ENCODE measurements at regions not wholly inside any gene's neighbourhood (a gene's known extent, or its start where the extent isn't known, plus 50 kb on each side); places are given as distances from the start of the nearest gene placed in this dataset.

GRCh38 chr7:52320610-52321009, 714.8 kb upstream of the POM121L12 start:
- H3K27me3 Mint-ChIP-seq = no peaks in the 10 kb centered on the region
- no peaks in the 10 kb centered on the region for H3K27me3 ChIP-seq (ENCODE audit: control insufficient read depth in 2 of 2, insufficient read depth in 2 of 2, low read length in 2 of 2)
- CTCF ChIA-PET = no interaction called here
- ATAC-seq = no peak
- intact Hi-C loops (cut with micrococcal nuclease) = no loop called here
- H3K9me3 ChIP-seq (ENCODE audit: control insufficient read depth in 2 of 3, low read length in 3 of 3) = peaks cover 0 to 12% (median 0%) of the 10 kb centered on the region in 3 experiments
- peaks cover 3 to 38% (median 10%) of the 10 kb centered on the region in 11 donors for H3K9me3 Mint-ChIP-seq
- H3K4me3 Mint-ChIP-seq = no peak overlapping the region
- no peak overlapping the region for H3K27ac Mint-ChIP-seq
- H3K4me1 Mint-ChIP-seq = no peaks in the 10 kb centered on the region
- no peak overlapping the region for H3K4me3 ChIP-seq (ENCODE audit: low read length)
- POLR2A ChIA-PET = no interaction called here
- H3K4me1 ChIP-seq (ENCODE audit: control insufficient read depth in 2 of 2, insufficient read depth in 2 of 2, low read length in 2 of 2) = no peaks in the 10 kb centered on the region
- H3K36me3 ChIP-seq (ENCODE audit: control insufficient read depth in 2 of 3, insufficient read depth in 3 of 3, low read length in 3 of 3) = no peaks in the 10 kb centered on the region
- H3K36me3 Mint-ChIP-seq = peaks cover 0 to 4% (median 0%) of the 10 kb centered on the region in 5 donors
- no peak overlapping the region for H3K27ac ChIP-seq (ENCODE audit: low read depth, low read length)
- no peak for DNase-seq

GRCh38 chr7:52317921-52318320, 717.5 kb upstream of the POM121L12 start:
- H3K36me3 ChIP-seq (ENCODE audit: control insufficient read depth in 2 of 3, insufficient read depth in 3 of 3, low read length in 3 of 3) = no peaks in the 10 kb centered on the region
- no peak overlapping the region for H3K27ac Mint-ChIP-seq
- ChIA-PET POLR2A (no interaction called here), CTCF (no interaction called here)
- no peaks in the 10 kb centered on the region for H3K4me1 ChIP-seq (ENCODE audit: control insufficient read depth in 2 of 2, insufficient read depth in 2 of 2, low read length in 2 of 2)
- ATAC-seq (no peak), DNase-seq (no peak)
- H3K9me3 ChIP-seq (ENCODE audit: control insufficient read depth in 2 of 3, low read length in 3 of 3) = peaks cover 0 to 12% (median 0%) of the 10 kb centered on the region in 3 experiments
- H3K27ac ChIP-seq (ENCODE audit: low read depth, low read length) = no peak overlapping the region
- no peaks in the 10 kb centered on the region for H3K27me3 Mint-ChIP-seq
- no peak overlapping the region for H3K4me3 Mint-ChIP-seq
- no peak overlapping the region for H3K4me3 ChIP-seq (ENCODE audit: low read length)
- H3K36me3 Mint-ChIP-seq = no peaks in the 10 kb centered on the region
- H3K4me1 Mint-ChIP-seq = no peaks in the 10 kb centered on the region
- H3K27me3 ChIP-seq (ENCODE audit: control insufficient read depth in 2 of 2, insufficient read depth in 2 of 2, low read length in 2 of 2) = no peaks in the 10 kb centered on the region
- intact Hi-C loops (cut with micrococcal nuclease) = no loop called here
- H3K9me3 Mint-ChIP-seq = peaks cover 0 to 28% (median 9%) of the 10 kb centered on the region in 11 donors

DNA sequence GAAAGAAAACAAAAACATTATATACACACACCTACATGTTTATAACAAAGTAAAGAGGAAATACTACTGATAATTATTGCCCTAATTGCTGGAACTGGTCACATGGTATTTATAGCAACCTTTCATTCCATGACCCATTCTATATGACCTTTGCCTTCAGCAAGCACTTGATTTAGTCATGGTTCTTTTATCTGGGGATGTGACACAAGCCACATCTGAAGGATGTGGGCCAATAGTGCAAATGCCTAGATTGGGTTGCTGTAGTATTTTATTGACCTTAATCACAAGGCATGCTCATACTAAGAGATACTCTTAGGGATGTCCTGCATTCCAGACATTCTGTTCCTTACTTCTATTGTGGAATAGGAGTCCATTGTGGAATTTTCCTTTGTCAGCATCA, 723.5 kb upstream of the POM121L12 start:
- Histone ChIP-seq H3K9me3 (ENCODE audit: control insufficient read depth in 2 of 3, low read length in 3 of 3) (no peaks in the 10 kb centered on the region), H3K4me3 (ENCODE audit: low read length) (no peak overlapping the region), H3K27me3 (ENCODE audit: control insufficient read depth in 2 of 2, insufficient read depth in 2 of 2, low read length in 2 of 2) (no peaks in the 10 kb centered on the region), H3K4me1 (ENCODE audit: control insufficient read depth in 2 of 2, insufficient read depth in 2 of 2, low read length in 2 of 2) (no peaks in the 10 kb centered on the region), H3K36me3 (ENCODE audit: control insufficient read depth in 2 of 3, insufficient read depth in 3 of 3, low read length in 3 of 3) (no peaks in the 10 kb centered on the region), H3K27ac (ENCODE audit: low read depth, low read length) (no peak overlapping the region)
- intact Hi-C loops (cut with micrococcal nuclease) = no loop called here
- CTCF ChIA-PET = no interaction called here
- Mint-ChIP-seq H3K27me3 (no peaks in the 10 kb centered on the region), H3K27ac (no peak overlapping the region), H3K4me3 (no peak overlapping the region), H3K4me1 (no peaks in the 10 kb centered on the region), H3K9me3 (peaks cover 0 to 16% (median 8%) of the 10 kb centered on the region in 11 donors), H3K36me3 (no peaks in the 10 kb centered on the region)
- ATAC-seq = no peak
- POLR2A ChIA-PET = no interaction called here
- no peak for DNase-seq

GRCh38 chr7:52309631-52310030, 725.8 kb upstream of the POM121L12 start:
- POLR2A ChIA-PET = no interaction called here
- DNase-seq = no peak
- H3K4me3 ChIP-seq (ENCODE audit: low read length) = no peak overlapping the region
- no peak overlapping the region for H3K27ac ChIP-seq (ENCODE audit: low read depth, low read length)
- no peaks in the 10 kb centered on the region for H3K4me1 Mint-ChIP-seq
- H3K9me3 Mint-ChIP-seq = peaks cover 0 to 10% (median 4%) of the 10 kb centered on the region in 11 donors
- H3K27me3 Mint-ChIP-seq = no peaks in the 10 kb centered on the region
- no peaks in the 10 kb centered on the region for H3K27me3 ChIP-seq (ENCODE audit: control insufficient read depth in 2 of 2, insufficient read depth in 2 of 2, low read length in 2 of 2)
- no peaks in the 10 kb centered on the region for H3K36me3 Mint-ChIP-seq
- no peak for ATAC-seq
- CTCF ChIA-PET = no interaction called here
- intact Hi-C loops (cut with micrococcal nuclease) = no loop called here
- no peak overlapping the region for H3K27ac Mint-ChIP-seq
- no peak overlapping the region for H3K4me3 Mint-ChIP-seq
- H3K36me3 ChIP-seq (ENCODE audit: control insufficient read depth in 2 of 3, insufficient read depth in 3 of 3, low read length in 3 of 3) = no peaks in the 10 kb centered on the region
- no peaks in the 10 kb centered on the region for H3K9me3 ChIP-seq (ENCODE audit: control insufficient read depth in 2 of 3, low read length in 3 of 3)
- H3K4me1 ChIP-seq (ENCODE audit: control insufficient read depth in 2 of 2, insufficient read depth in 2 of 2, low read length in 2 of 2) = no peaks in the 10 kb centered on the region

DNA sequence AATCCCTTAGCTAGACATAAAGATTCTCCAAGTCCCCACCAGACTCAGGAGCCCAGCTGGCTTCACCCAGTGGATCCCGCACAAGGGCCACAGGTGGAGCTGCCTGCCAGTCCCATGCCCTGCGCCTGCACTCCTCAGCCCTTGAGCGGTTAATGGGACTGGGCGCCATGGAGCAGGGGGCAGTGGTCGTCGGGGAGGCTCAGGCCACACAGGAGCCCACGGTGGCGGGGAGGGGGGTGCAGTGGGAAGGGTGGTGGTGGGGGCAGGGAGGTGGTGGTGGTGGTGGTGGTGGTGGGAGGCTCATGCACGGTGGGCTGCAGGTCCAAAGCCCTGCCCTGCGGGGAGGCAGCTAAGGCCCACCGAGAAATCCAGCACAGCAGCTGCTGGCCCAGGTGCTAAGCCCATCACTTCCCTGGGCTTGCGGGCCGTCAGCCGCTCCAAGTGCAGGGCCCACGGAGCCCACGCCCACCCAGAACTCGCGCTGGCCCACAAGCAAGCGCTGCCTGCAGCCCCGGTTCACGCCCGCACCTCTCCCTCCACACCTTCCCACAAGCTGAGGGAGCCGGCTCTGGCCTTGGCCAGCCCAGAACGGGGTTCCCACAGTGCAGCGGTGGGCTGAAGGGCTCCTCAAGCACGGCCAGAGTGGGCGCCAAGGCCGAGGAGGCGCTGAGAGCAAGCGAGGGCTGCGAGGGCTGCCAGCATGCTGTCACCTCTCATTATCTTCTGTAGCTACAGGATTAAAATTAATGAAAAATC, 732.5 kb upstream of the POM121L12 start:
- ChIA-PET POLR2A (interaction anchor here (1.4 kb wide), 1 partner anchor 29 kb away, joined by 3 read pairs; no protein-coding TSS in a partner anchor), CTCF (no interaction called here)
- H3K27ac Mint-ChIP-seq = peak overlapping the region in 1 of 9 donors; percentile 69
- no peaks in the 10 kb centered on the region for H3K36me3 ChIP-seq (ENCODE audit: control insufficient read depth in 2 of 3, insufficient read depth in 3 of 3, low read length in 3 of 3)
- H3K4me1 Mint-ChIP-seq = peaks cover 0 to 10% (median 0%) of the 10 kb centered on the region in 7 donors
- H3K9me3 ChIP-seq (ENCODE audit: control insufficient read depth in 2 of 3, low read length in 3 of 3) = no peaks in the 10 kb centered on the region
- no peaks in the 10 kb centered on the region for H3K36me3 Mint-ChIP-seq
- no peaks in the 10 kb centered on the region for H3K4me1 ChIP-seq (ENCODE audit: control insufficient read depth in 2 of 2, insufficient read depth in 2 of 2, low read length in 2 of 2)
- H3K4me3 Mint-ChIP-seq = peak overlapping the region in 1 of 10 donors; percentile 71
- peaks cover 0 to 15% (median 5%) of the 10 kb centered on the region in 11 donors for H3K9me3 Mint-ChIP-seq
- no peaks in the 10 kb centered on the region for H3K27me3 ChIP-seq (ENCODE audit: control insufficient read depth in 2 of 2, insufficient read depth in 2 of 2, low read length in 2 of 2)
- H3K27ac ChIP-seq (ENCODE audit: low read depth, low read length) = no peak overlapping the region
- no peak overlapping the region for H3K4me3 ChIP-seq (ENCODE audit: low read length)
- DNase-seq (no peak), ATAC-seq (no peak)
- intact Hi-C loops (cut with micrococcal nuclease) = loop anchor here in 1 of 2 donors (1.0 kb wide), 1 partner anchor 29 kb away; no protein-coding TSS in a partner anchor
- no peaks in the 10 kb centered on the region for H3K27me3 Mint-ChIP-seq

DNA sequence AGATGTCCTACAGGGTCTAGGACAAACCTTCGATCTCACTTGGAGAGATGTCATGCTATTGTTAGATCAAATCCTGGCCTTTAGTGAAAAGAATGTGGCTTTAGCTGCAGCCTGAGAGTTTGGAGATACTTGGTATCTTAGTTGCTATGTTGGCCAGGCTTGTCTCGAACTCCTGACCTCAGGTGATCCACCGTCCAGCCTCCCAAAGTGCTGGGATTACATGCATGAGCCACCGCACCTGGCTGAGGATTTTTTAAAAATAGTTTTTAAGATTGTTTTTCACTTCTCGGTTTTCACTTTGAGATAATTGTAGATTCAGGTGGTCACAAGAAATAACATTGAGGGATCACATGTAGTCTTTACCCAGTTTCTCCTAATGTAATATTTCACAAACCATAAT, 738.3 kb upstream of the POM121L12 start:
- CTCF ChIA-PET = no interaction called here
- no peaks in the 10 kb centered on the region for H3K27me3 ChIP-seq (ENCODE audit: control insufficient read depth in 2 of 2, insufficient read depth in 2 of 2, low read length in 2 of 2)
- Mint-ChIP-seq H3K4me1 (peaks cover 0 to 6% (median 0%) of the 10 kb centered on the region in 7 donors), H3K4me3 (no peak overlapping the region), H3K27ac (no peak overlapping the region), H3K9me3 (peaks cover 0 to 17% (median 5%) of the 10 kb centered on the region in 11 donors), H3K27me3 (no peaks in the 10 kb centered on the region), H3K36me3 (no peaks in the 10 kb centered on the region)
- POLR2A ChIA-PET = no interaction called here
- no peak for ATAC-seq
- no peak overlapping the region for H3K27ac ChIP-seq (ENCODE audit: low read depth, low read length)
- no peak overlapping the region for H3K4me3 ChIP-seq (ENCODE audit: low read length)
- intact Hi-C loops (cut with micrococcal nuclease) = no loop called here
- no peaks in the 10 kb centered on the region for H3K4me1 ChIP-seq (ENCODE audit: control insufficient read depth in 2 of 2, insufficient read depth in 2 of 2, low read length in 2 of 2)
- H3K36me3 ChIP-seq (ENCODE audit: control insufficient read depth in 2 of 3, insufficient read depth in 3 of 3, low read length in 3 of 3) = no peaks in the 10 kb centered on the region
- no peak for DNase-seq
- peaks cover 0 to 4% (median 0%) of the 10 kb centered on the region in 3 experiments for H3K9me3 ChIP-seq (ENCODE audit: control insufficient read depth in 2 of 3, low read length in 3 of 3)

- no peaks in the 10 kb centered on the region for H3K4me1 Mint-ChIP-seq
- no peak overlapping the region for H3K4me3 Mint-ChIP-seq
- ChIA-PET POLR2A (no interaction called here), CTCF (no interaction called here)
- no peaks in the 10 kb centered on the region for H3K36me3 ChIP-seq (ENCODE audit: control insufficient read depth in 2 of 3, insufficient read depth in 3 of 3, low read length in 3 of 3)
- no peak overlapping the region for H3K4me3 ChIP-seq (ENCODE audit: low read length)
- H3K9me3 ChIP-seq (ENCODE audit: control insufficient read depth in 2 of 3, low read length in 3 of 3) = peaks cover 0 to 4% (median 0%) of the 10 kb centered on the region in 3 experiments
- H3K27me3 Mint-ChIP-seq = no peaks in the 10 kb centered on the region
- ATAC-seq (no peak), DNase-seq (no peak)
- no peak overlapping the region for H3K27ac ChIP-seq (ENCODE audit: low read depth, low read length)
- no peaks in the 10 kb centered on the region for H3K27me3 ChIP-seq (ENCODE audit: control insufficient read depth in 2 of 2, insufficient read depth in 2 of 2, low read length in 2 of 2)
- H3K36me3 Mint-ChIP-seq = no peaks in the 10 kb centered on the region
- H3K9me3 Mint-ChIP-seq = peaks cover 0 to 12% (median 5%) of the 10 kb centered on the region in 11 donors
- H3K27ac Mint-ChIP-seq = no peak overlapping the region
- intact Hi-C loops (cut with micrococcal nuclease) = no loop called here
- no peaks in the 10 kb centered on the region for H3K4me1 ChIP-seq (ENCODE audit: control insufficient read depth in 2 of 2, insufficient read depth in 2 of 2, low read length in 2 of 2)
Observed at GRCh38 chr7:52294942-52295341, 740.5 kb upstream of the POM121L12 start.
